ENCODE measurements at regions not wholly inside any gene's neighbourhood (a gene's known extent, or its start where the extent isn't known, plus 50 kb on each side); places are given as distances from the start of the nearest gene placed in this dataset.

- ChIA-PET CTCF (no interaction called here), POLR2A (ENCODE audit: unreplicated experiment) (no interaction called here)
- Histone ChIP-seq H2AFZ (no peak overlapping the region), H3K4me3 (no peak overlapping the region), H3K4me1 (replicated peaks; ENCODE audit: insufficient read depth) (no peaks in the 10 kb centered on the region), H3K36me3 (ENCODE audit: low read depth) (no peaks in the 10 kb centered on the region), H4K20me1 (ENCODE audit: insufficient read depth) (no peaks in the 10 kb centered on the region), H3F3A (ENCODE audit: insufficient read depth, low read depth) (no peaks in the 10 kb centered on the region), H3K9me2 (ENCODE audit: insufficient read depth) (no peaks in the 10 kb centered on the region), H3K9me3 (ENCODE audit: insufficient read depth, low read depth) (no peaks in the 10 kb centered on the region), H3K4me2 (no peak overlapping the region), H3K79me2 (ENCODE audit: low read depth) (no peaks in the 10 kb centered on the region), H3K27me3 (ENCODE audit: insufficient read depth, low read depth) (peaks cover 78% of the 10 kb centered on the region), H3K27ac (no peak overlapping the region)
- TF ChIP-seq CTCF (conservative IDR thresholded peaks at IDR 0.05): no peak
- TF ChIP-seq EZH2 (IDR thresholded peaks at IDR 0.05; ENCODE audit: low read depth): no peak
- no TSS peak for BruUV-seq (replicated peaks)
- DNase-seq: no peak
- intact Hi-C loops (cut with micrococcal nuclease; ENCODE audit: unreplicated experiment): no loop called here
Measured at GRCh38 chr17:79184219-79184618, 109.6 kb downstream of the ENGASE start.

GRCh38 chr17:79183293-79184158, 108.9 kb downstream of the ENGASE start:
- H3K27ac ChIP-seq: no peak overlapping the region
- no TSS peak for BruUV-seq (replicated peaks)
- no peak overlapping the region for H3K4me2 ChIP-seq
- no peak for DNase-seq
- H2AFZ ChIP-seq: no peak overlapping the region
- no peaks in the 10 kb centered on the region for H3F3A ChIP-seq (ENCODE audit: insufficient read depth, low read depth)
- H3K36me3 ChIP-seq (ENCODE audit: low read depth): no peaks in the 10 kb centered on the region
- intact Hi-C loops (cut with micrococcal nuclease; ENCODE audit: unreplicated experiment): no loop called here
- H3K4me3 ChIP-seq: no peak overlapping the region
- H4K20me1 ChIP-seq (ENCODE audit: insufficient read depth): no peaks in the 10 kb centered on the region
- H3K9me3 ChIP-seq (ENCODE audit: insufficient read depth, low read depth): no peaks in the 10 kb centered on the region
- H3K4me1 ChIP-seq (replicated peaks; ENCODE audit: insufficient read depth): no peaks in the 10 kb centered on the region
- ChIA-PET CTCF (no interaction called here), POLR2A (ENCODE audit: unreplicated experiment) (no interaction called here)
- no peaks in the 10 kb centered on the region for H3K79me2 ChIP-seq (ENCODE audit: low read depth)
- TF ChIP-seq CTCF (conservative IDR thresholded peaks at IDR 0.05): no peak
- no peaks in the 10 kb centered on the region for H3K9me2 ChIP-seq (ENCODE audit: insufficient read depth)
- peaks cover 78% of the 10 kb centered on the region for H3K27me3 ChIP-seq (ENCODE audit: insufficient read depth, low read depth)

- CTCF ChIA-PET: no interaction called here
- POLR2A ChIA-PET (ENCODE audit: unreplicated experiment): no interaction called here
- no peak overlapping the region for H3K27ac ChIP-seq
Measured at GRCh38 chr17:79183043-79183292, 108.3 kb downstream of the ENGASE start.

More at GRCh38 chr17:79183043-79183292, 108.3 kb downstream of the ENGASE start:
- H3K4me2 ChIP-seq: no peak overlapping the region
- no peaks in the 10 kb centered on the region for H3K9me2 ChIP-seq (ENCODE audit: insufficient read depth)
- H3F3A ChIP-seq (ENCODE audit: insufficient read depth, low read depth): no peaks in the 10 kb centered on the region
- H3K79me2 ChIP-seq (ENCODE audit: low read depth): no peaks in the 10 kb centered on the region
- H3K36me3 ChIP-seq (ENCODE audit: low read depth): no peaks in the 10 kb centered on the region
- peaks cover 78% of the 10 kb centered on the region for H3K27me3 ChIP-seq (ENCODE audit: insufficient read depth, low read depth)
- H2AFZ ChIP-seq: no peak overlapping the region
- no peak overlapping the region for H3K4me3 ChIP-seq
- H3K4me1 ChIP-seq (replicated peaks; ENCODE audit: insufficient read depth): no peaks in the 10 kb centered on the region
- TF ChIP-seq CTCF (conservative IDR thresholded peaks at IDR 0.05): no peak
- no peak for TF ChIP-seq EZH2 (IDR thresholded peaks at IDR 0.05; ENCODE audit: low read depth)
- no peaks in the 10 kb centered on the region for H3K9me3 ChIP-seq (ENCODE audit: insufficient read depth, low read depth)
- DNase-seq: no peak
- BruUV-seq (replicated peaks): no TSS peak
- H4K20me1 ChIP-seq (ENCODE audit: insufficient read depth): no peaks in the 10 kb centered on the region
- intact Hi-C loops (cut with micrococcal nuclease; ENCODE audit: unreplicated experiment): no loop called here
